OCI-LY1 (cell line): ENCODE measurements at regions not wholly inside any gene's neighbourhood (a gene's known extent, or its start where the extent isn't known, plus 50 kb on each side); places are given as distances from the start of the nearest gene placed in this dataset.

Experiments used
- CTCF ChIP-seq: fragments of 200-600 bp; sonication (generic), shearing (Covaris generic); IDR thresholded peaks from 2 replicates; pipeline ENCODE4 v1.5.1; 2017; ENCODE audit warnings: mild to moderate bottlenecking, antibody characterized with exemption, low read length, moderate library complexity, mixed read lengths
- EZH2 ChIP-seq: fragments of 200-600 bp; sonication (generic), shearing (Covaris generic); IDR thresholded peaks from 2 replicates; pipeline ENCODE4 v1.8.0; 2017; ENCODE audit warnings: borderline replicate concordance, mixed run types, mild to moderate bottlenecking, antibody characterized with exemption, low read length, moderate library complexity, mixed read lengths

GRCh38 chr6:153553627-153554026, 422.5 kb upstream of the RGS17 start:
- TF ChIP-seq CTCF (peak; percentile 26; the same call in 1 of the 2 replicates), EZH2 (no peak)
